Cardiac septum (tissue), 1 donor: ENCODE measurements at regions not wholly inside any gene's neighbourhood (a gene's known extent, or its start where the extent isn't known, plus 50 kb on each side); places are given as distances from the start of the nearest gene placed in this dataset.

Source experiments
- DNase-seq: peaks from one replicate; pipeline ENCODE4 v3.0.0-alpha.2; 2020; ENCODE audit warnings: low spot score
- intact Hi-C: fragments of 100-400 bp; cut with DNase I; formaldehyde crosslinking; loops from one replicate; pipeline ENCODE4 v1.14.0; 2022
- donor health status: DM: no; HTN: no; CAD: no.

DNA sequence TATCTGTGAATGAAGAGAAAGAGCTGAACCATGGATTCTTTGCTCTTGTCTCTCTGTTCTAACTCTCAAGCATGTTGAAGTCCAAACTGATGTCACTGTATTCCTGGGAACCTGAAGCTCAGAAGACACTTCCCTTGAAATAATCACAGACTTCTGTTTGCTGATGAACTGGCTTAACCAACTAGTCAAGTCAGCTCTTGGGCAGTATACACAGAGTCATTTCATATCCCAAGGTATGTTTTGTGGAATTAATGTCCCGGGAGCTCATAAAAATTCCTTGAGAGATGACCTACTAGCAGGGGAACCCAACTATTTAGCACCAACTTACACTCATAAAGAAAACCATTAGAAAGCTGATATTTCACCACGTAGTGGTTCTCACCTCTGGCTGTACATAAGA, 156.6 kb downstream of the NR4A2 start:
- no peak for DNase-seq
- intact Hi-C loops: no loop called here

DNA sequence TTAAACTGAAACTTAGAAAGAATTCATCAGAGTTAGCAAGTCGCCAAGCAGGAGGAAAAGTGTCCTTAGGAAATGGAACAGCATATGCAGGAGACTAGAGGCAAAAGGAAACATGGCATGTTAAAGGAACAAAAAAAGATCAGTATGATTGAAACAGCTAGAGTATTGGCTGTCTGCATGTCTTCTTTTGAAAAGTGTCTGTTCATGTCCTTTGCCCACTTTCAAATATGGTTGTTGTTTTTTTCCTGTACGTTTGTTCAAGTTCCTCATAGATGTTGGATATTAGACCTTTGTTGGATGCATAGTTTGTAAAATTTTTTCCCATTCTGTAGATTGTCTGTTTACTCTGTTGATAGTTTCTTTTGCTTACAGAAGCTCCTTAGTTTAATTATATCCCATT, 161.6 kb downstream of the NR4A2 start:
- intact Hi-C loops: no loop called here
- no peak for DNase-seq

DNA sequence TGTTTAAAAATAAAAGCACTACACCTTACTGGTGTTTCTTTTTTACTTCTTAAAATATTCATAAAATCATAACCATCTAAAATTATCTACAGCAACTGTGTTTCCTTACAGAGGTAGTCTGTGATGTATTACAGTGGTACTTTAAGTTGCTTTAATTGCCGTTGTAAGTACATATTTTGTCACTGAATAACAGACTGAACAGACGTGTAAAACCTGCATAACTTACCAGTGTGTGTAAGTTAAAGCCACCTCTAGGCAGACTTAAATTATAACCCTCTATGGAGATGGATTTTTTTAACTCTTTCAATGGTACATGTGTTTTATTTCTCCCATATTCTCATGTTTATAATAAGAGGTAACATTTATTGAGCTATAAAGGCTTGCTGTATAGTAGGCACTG, 166.8 kb downstream of the NR4A2 start:
- intact Hi-C loops: no loop called here
- no peak for DNase-seq

DNA sequence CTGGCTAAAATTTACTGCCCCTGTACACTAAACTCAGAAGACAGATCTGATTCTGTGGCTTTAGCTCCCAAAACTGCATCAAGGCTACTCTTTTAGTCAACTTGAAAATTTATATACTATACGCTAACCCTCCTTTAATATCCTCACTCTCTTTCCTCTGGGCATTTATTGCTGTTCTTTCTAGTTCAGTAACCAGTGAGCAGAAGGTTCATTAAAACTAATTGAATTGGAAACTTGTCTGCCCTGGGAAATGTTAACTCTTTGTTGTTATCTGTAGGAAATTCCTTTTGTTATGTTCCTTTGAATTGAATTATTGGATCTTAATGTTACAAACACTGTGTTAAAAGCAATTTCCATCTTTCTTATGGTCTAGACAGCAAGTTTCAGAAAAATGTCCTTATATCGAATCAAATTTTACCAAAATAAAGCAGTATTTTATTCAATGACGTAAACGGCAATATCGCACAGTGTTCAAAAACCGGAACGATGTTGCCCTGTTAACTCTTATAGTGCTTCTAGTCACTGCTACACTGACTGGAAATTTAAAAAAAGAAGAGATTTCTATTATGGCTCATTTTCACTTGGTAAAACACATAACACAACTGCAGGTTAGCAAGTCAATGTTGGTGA, 168.3 kb downstream of the NR4A2 start:
- DNase-seq: no peak
- intact Hi-C loops: no loop called here

DNA sequence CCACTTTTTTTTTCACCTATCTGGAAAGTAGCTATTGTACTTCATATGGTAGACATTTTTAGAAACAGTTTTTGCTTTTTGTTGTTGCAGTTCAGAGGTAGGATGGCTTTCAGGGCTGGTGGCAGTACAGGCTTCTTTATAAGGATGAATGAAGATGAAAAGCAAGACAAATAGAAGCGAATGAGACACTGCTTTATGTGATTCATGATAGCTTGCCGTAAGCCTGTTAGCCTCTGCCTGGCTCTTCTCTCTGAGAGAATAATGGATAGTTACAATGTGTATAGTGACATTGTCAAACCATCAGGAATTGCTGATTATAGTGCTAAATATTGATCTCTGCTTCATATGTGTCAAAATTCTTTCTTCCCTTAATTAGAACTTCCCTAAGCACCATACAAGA, 173.7 kb downstream of the NR4A2 start:
- intact Hi-C loops: no loop called here
- no peak for DNase-seq

DNA sequence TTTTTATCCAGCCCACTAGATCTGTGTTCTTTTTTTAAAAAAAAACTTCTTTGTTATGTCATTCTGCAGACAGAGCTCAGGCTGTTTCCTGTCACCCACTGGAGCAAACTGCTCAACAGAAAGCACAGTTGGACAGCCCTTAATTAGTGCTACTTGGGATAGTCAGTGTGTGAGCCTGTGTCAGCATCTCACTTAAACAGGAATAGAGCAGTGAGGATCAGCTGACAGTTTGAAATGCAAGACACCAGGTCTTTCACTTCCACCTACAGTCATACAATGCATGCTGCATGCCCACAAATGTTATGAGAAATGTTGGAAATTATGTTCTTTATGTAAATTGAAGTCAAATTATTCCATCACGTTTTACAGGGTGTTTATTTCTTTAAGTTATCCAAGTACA, 174.9 kb downstream of the NR4A2 start:
- intact Hi-C loops: no loop called here
- DNase-seq: no peak

DNA sequence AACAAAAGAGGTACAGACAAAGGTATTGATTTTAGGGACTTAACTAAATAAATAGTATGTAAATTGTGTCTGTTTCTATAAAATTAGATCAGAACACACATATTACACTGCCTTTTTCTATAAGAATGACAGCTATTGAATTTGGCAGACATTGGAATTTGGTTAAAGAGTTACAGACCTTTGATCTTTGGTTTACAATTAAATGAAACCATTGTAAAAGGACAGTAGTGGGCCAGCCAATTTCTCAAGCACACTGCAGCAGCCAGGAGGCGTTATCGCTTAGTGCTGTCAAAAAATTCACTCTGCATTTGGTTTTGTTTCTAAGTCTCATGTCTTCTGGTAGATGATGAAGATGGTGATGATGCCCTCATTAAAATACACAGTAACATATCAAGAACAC, 175.9 kb downstream of the NR4A2 start:
- intact Hi-C loops: no loop called here
- DNase-seq: no peak

DNA sequence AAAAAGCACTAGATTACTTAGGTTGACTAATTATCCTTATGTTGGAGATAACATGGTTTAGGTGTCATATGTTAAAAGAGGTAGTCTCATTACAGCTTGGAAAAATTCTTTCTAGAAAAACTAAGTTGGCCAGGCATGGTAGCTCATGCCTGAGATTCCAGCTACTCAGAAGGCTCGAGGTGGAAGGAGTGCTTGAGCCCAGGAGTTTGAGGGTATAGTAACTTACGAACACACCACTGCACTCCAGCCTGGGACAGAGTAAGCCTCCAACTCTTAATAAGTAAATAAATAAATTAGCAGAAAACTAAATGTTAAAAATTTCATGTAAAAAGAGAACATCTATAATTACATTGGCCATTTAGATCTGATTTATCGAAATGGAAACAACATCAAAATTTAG, 177.2 kb downstream of the NR4A2 start:
- intact Hi-C loops: no loop called here
- no peak for DNase-seq

DNA sequence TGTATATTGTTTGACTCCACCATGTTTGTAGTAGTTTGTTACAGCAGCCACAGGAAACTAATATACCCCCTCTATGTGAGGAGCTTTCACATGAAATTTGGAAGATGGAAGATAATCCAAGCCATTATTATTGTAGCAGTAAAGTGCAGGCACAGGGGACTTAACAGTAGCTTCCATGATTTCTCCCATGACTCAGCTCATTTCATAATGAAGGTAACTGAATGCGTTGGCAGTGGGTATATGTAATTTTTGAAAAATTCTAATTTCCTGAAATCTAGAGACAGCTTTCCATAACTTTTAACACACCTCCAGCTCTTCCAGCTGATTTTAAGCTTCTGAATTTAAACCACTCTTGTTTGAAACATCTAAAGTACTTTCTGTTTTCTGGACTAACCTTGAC, 181.2 kb downstream of the NR4A2 start:
- intact Hi-C loops: no loop called here
- no peak for DNase-seq

DNA sequence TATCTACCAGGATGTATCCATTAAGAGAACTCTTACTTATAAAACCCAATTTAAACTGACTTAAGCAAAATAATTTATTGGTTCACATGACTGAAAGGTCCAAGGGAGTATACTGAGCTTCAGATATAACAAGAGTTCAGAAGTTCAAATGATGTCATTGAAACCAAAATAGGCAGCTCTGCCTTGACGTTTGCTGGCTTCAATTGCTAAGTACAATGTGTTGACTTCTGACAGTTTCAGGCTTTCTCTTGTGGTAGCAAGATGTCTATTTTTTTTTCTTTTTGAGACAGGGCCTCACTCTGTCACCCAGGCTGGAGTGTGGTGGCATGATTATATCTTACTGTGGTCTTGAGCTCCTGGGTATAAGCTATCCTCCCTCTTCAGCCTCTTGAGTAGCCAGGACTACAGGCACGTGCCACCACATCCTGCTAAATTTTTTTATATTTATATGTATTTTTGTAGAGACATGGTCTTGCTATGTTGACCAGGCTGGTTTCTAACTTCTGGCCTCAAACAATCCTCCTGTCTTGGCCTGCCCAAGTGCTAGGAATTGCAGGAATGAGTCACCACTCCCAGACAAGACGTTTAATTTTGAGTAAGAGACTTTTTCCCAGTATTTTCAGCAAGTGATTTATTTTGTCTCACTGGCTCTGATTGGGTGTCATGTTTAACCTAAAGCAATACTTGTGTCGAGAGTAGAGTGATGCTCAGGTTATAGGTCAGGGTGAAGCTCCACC, 184.8 kb downstream of the NR4A2 start:
- intact Hi-C loops: no loop called here
- no peak for DNase-seq

DNA sequence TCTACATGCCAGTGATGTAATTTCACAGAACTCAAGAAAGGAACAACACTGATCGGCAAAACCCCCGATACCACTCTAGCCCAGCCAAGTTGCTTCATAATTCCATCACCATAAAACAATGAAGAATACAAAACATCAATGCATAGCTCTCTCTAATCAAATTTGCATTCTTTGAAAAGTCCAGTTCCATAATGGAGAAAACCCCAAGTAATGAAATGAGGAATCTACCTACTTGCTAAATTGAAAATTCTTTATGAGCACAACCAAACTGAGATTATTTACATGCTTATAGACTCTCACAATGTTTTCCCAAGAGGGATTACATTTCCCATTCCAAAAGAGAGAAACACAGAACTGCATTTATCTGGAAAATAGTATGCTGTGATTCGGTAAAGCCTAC, 186.5 kb downstream of the NR4A2 start:
- intact Hi-C loops: no loop called here
- no peak for DNase-seq

DNA sequence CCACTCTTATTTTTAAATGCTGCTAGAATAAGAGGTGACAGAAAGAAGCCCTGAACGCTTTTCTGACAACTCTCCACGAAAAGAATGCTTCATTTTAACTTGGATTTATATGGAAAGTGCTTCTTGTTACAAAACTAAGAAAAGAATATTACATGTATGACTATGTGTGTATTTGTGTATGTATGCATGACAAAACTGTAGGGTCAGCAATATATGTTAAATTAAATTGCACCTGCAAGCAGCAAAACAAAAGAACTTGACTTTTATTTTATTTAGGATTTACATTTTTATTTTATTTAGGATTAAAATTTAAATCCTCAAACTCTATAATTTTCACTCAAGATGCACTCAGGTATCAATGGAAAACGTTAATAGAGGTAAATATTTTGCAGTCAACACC, 187.1 kb downstream of the NR4A2 start:
- intact Hi-C loops: no loop called here
- no peak for DNase-seq

DNA sequence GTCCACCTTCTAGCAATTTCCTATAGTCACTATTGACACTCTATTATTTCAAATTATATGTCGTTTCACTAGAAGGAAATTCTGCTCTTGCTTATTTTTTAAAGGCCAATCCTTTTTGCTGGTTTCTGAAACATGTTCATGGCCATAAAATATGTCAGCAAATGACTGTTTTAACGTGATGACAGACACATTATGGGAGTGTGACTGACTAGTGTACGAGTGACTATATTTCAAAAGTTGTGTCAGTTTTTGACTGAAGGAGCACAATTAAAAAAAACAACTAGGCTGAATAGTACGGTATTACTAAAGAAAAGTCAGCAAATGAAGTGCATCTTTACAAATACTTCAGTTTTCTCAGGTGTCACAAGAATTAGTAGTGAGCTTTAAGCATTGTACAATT, 196.0 kb downstream of the NR4A2 start:
- DNase-seq: no peak
- intact Hi-C loops: no loop called here

DNA sequence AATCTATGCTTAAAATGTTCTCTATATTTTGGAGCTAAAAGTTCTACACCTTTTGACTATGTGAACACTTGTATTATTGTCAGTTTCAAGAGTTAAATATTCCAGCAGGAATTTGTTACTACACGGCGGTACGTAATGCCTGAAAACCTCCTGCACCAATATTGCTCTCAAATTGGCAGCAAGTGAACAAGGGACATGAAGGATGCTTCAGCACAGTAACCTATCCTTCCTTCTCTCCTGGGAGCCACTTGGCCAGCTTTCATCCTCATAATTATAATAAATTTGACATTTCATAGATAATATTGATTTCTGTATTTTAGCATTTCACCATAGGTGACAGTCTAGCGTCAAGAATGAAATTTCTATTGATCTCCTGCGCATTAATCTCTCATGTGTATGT, 197.6 kb downstream of the NR4A2 start:
- intact Hi-C loops: no loop called here
- no peak for DNase-seq

DNA sequence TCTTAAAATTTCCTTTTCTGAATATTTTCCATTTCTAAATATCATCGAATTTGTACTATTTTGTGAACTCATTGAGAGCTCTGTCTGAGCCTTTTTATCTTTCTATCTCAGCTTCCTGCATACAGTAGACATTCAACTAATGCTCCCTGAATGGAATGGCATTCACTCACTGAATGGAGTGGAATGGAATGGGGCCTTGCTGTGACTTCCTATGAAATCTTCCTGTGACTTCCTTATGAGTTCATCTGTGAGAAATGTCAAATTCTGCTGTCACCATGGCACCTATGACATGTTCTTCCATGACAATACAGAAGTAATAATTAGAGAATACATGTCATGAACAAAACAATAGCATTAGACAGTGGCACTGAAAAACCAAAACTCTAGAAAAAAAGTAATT, 199.6 kb downstream of the NR4A2 start:
- intact Hi-C loops: no loop called here
- no peak for DNase-seq

DNA sequence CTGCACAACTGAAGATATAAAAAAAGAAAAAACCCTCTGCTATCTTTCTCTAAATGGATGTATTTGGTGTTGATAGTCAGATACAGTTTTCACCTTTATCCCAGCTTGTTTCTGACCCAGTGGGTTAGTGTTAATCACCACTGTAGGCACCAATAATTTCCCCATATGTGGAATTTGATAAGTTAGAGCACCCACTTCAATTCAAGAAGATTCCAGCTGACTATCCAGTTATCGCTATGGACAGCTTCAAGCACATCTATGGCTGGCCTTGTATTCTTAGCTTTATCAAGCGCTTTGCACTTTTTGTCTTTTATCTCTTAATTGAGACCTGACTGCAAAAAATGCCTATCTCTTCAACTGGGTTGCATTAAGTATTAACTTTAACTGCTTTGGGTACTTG, 200.4 kb downstream of the NR4A2 start:
- DNase-seq: no peak
- intact Hi-C loops: no loop called here

DNA sequence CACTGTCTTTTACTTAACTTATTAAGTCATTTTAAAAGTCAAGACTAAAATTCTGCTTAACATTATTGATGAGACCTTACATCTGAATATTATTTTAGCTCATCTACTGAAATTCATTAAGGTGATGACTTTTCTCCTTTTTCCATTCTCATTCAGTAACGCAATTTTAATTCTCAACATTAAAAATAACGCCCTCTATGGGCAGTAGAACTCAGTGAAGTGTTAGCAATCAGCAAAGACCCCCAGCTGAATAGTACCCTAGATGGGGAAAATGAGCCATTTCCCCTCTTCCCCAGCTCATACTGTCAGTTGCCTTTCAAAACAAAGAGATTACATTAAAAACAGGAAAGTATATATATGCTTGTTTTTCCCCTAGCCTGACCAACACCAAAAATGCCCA, 203.3 kb downstream of the NR4A2 start:
- intact Hi-C loops: no loop called here
- DNase-seq: no peak

DNA sequence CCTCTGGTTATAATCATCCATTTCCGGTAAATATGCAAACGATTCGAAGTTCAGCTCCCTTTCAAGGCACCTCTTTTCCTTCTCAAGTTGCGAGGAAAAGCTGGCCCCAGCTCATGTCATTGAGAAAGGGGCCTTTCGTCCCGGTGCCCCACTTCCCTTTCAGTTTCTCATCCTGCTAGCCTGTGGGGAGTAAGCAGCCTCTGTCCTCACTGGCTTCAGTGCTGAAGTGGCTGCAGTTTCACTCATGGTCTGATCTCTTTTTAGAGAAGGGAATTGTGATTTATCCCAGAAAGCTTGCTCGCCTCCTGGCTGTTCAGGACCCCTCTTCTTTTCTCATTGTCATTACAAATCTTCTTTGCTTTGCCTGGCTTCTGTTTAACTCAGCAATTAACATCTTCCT, 207.5 kb downstream of the NR4A2 start:
- DNase-seq: no peak
- intact Hi-C loops: no loop called here

DNA sequence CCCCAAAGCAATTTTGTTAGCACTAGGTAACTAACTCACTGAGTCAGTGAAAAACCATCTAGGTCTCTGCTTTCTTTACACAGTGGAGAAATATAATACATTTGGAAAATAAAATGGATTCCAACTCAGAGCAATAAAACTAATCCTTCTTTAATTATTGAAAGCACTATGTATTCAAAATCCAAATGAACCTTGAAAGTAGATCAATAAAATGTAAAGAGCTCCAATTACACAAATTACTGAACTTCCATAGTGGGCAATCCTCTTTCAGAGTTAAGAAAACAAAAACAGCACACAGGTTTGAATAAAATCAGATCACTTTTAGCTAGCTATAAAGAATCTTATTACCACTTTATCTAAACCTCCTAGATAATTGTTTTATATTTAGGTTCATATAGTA, 208.1 kb downstream of the NR4A2 start:
- intact Hi-C loops: no loop called here
- DNase-seq: no peak

DNA sequence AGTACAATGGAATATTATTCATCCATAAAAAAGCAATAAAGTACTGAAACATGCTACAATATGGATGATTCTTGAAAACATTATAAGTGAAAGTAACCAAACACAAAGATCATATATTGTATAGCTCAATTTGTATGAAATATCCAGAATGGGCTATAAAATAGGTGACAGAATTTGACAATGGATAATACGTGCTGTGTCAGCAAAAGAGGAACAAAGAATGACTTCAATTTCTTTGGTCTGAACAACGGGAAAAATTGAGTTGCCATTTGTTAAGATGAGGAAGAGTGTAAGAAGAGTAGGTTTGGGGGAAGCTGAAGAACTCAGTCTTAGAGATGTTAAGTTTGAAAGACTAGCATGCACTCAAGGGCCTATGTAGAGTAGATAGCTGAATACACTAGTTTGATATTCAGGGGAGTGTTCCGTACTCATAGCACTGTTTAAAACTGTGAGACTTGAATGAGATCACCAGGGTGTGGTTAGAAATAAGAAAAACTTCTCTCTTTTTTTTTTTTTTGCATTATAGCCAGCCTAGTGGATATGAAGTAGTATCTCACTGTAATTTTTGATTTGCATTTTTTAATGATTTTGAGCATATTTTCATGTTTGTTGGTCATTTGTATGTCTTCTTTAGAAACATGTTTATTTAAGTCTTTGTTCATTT, 213.6 kb downstream of the NR4A2 start:
- DNase-seq: no peak
- intact Hi-C loops: no loop called here

DNA sequence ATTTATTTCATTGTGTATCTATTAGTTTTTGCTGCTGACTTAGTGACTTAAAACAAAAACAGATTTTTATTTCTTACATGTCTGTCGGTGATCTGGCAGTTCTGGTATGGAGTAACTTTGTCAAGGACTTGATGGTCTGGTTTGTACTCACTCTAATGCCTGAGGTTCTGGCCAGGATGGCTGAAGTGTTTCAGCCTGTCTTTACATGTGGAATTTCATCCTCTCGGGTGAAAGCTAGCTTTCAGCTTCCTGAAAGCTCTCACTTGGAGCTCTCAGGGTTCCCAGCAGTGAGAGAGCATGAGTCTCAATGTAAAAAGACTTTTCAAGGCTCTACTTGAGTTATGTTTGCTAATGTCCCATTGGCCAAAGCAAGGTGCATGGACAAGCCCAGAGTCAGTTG, 216.4 kb downstream of the NR4A2 start:
- intact Hi-C loops: no loop called here
- DNase-seq: no peak
